A673 (cell line): ENCODE measurements at regions not wholly inside any gene's neighbourhood (a gene's known extent, or its start where the extent isn't known, plus 50 kb on each side); places are given as distances from the start of the nearest gene placed in this dataset.

Experiments
- BruUV-seq: library from RNA; stranded (reverse); fragments of 400-500 nt; replicated peaks from 2 replicates; lab custom pipeline; 2021; lab: Mats Ljungman, UMichigan
- CTCF ChIA-PET: fragments of 300-600 bp; sonication (Branson Sonifier 250); formaldehyde crosslinking; loops from one replicate; lab custom pipeline; 2022; ENCODE audit warnings: antibody characterized with exemption; lab: Charles Lee
- POLR2A ChIA-PET: fragments of 300-600 bp; sonication (Branson Sonifier 250); formaldehyde crosslinking; loops from one replicate; lab custom pipeline; 2022; ENCODE audit warnings: antibody characterized with exemption; ENCODE audit not compliant: low non-redundant PET; lab: Charles Lee
- DNase-seq: peaks from one replicate; pipeline ENCODE4 v3.0.0-alpha.2; 2015; ENCODE audit warnings: low spot score
- H3K27ac ChIP-seq: fragments of 200-600 bp; sonication (generic); 2 replicates; pipeline ENCODE4 v1.5.1; 2016; ENCODE audit warnings: mixed run types, low read depth, mild to moderate bottlenecking, mixed read lengths, antibody characterized with exemption, low read length; ENCODE audit not compliant: poor library complexity, severe bottlenecking
- H3K27me3 ChIP-seq: fragments of 200-600 bp; sonication (generic); replicated peaks from 2 replicates; pipeline ENCODE4 v1.6.1; 2017; ENCODE audit warnings: mixed run types, low read depth, mild to moderate bottlenecking, mixed read lengths, antibody characterized with exemption, low read length; ENCODE audit not compliant: insufficient read depth, poor library complexity
- H3K36me3 ChIP-seq: fragments of 200-600 bp; sonication (generic); 2 replicates; pipeline ENCODE4 v1.6.1; 2016; ENCODE audit warnings: mixed run types, mild to moderate bottlenecking, mixed read lengths, antibody characterized with exemption, low read length; ENCODE audit not compliant: insufficient read depth, poor library complexity, severe bottlenecking
- H3K4me1 ChIP-seq: fragments of 200-600 bp; sonication (generic); 2 replicates; pipeline ENCODE4 v1.6.1; 2017; ENCODE audit warnings: mixed run types, mild to moderate bottlenecking, mixed read lengths, antibody characterized with exemption, low read length; ENCODE audit not compliant: insufficient read depth, poor library complexity, severe bottlenecking
- H3K4me3 ChIP-seq: fragments of 200-600 bp; sonication (generic); 2 replicates; pipeline ENCODE4 v1.5.1; 2016; ENCODE audit warnings: low read depth, mixed run types, mild to moderate bottlenecking, mixed read lengths, low read length; ENCODE audit not compliant: poor library complexity, severe bottlenecking
- H3K9me3 ChIP-seq: fragments of 200-600 bp; sonication (generic); 2 replicates; pipeline ENCODE4 v1.6.1; 2016; ENCODE audit warnings: mixed run types, low read depth, mild to moderate bottlenecking, mixed read lengths, antibody characterized with exemption, low read length; ENCODE audit not compliant: poor library complexity, severe bottlenecking
- EZH2 ChIP-seq: fragments of 200-600 bp; sonication (generic); IDR thresholded peaks from 2 replicates; pipeline ENCODE4 v1.6.1; 2017; ENCODE audit warnings: borderline replicate concordance, low read depth, mild to moderate bottlenecking, mixed read lengths, antibody characterized with exemption, low read length; ENCODE audit not compliant: poor library complexity, severe bottlenecking
- intact Hi-C: fragments of 100-400 bp; cut with micrococcal nuclease; formaldehyde crosslinking; loops from one replicate; pipeline ENCODE4 v1.10.0; 2022; ENCODE audit not compliant: unreplicated experiment
- TF ChIP-seq, protein P1 (sequence below): fragments of 300-800, 200-600 bp; sonication (generic); conservative IDR thresholded peaks from 2 replicates; pipeline ENCODE4 v1.5.1; 2017; ENCODE audit warnings: low read depth, mild to moderate bottlenecking, antibody characterized with exemption, low read length, moderate library complexity, mixed read lengths

GRCh38 chr9:80569236-80569635 is 997.5 kb downstream of the TLE4 start:
- no TSS peak for BruUV-seq
- POLR2A ChIA-PET: no interaction called here
- CTCF ChIA-PET: no interaction called here

GRCh38 chr9:80561526-80561925 is 989.8 kb downstream of the TLE4 start:
- Histone ChIP-seq H3K9me3 (no peaks in the 10 kb centered on the region), H3K36me3 (no peaks in the 10 kb centered on the region), H3K27me3 (no peaks in the 10 kb centered on the region), H3K4me1 (peaks cover 2% of the 10 kb centered on the region), H3K4me3 (no peak overlapping the region), H3K27ac (no peak overlapping the region)
- ChIA-PET POLR2A (no interaction called here), CTCF (no interaction called here)
- BruUV-seq: no TSS peak
- no peak for TF ChIP-seq EZH2
- TF ChIP-seq, protein P1, sequence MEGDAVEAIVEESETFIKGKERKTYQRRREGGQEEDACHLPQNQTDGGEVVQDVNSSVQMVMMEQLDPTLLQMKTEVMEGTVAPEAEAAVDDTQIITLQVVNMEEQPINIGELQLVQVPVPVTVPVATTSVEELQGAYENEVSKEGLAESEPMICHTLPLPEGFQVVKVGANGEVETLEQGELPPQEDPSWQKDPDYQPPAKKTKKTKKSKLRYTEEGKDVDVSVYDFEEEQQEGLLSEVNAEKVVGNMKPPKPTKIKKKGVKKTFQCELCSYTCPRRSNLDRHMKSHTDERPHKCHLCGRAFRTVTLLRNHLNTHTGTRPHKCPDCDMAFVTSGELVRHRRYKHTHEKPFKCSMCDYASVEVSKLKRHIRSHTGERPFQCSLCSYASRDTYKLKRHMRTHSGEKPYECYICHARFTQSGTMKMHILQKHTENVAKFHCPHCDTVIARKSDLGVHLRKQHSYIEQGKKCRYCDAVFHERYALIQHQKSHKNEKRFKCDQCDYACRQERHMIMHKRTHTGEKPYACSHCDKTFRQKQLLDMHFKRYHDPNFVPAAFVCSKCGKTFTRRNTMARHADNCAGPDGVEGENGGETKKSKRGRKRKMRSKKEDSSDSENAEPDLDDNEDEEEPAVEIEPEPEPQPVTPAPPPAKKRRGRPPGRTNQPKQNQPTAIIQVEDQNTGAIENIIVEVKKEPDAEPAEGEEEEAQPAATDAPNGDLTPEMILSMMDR: no peak
- DNase-seq: no peak
- intact Hi-C loops: no loop called here

More at GRCh38 chr9:80569236-80569635, 997.5 kb downstream of the TLE4 start:
- Histone ChIP-seq H3K9me3 (peaks cover 8% of the 10 kb centered on the region), H3K4me3 (no peak overlapping the region), H3K4me1 (no peaks in the 10 kb centered on the region), H3K27ac (no peak overlapping the region), H3K36me3 (no peaks in the 10 kb centered on the region), H3K27me3 (no peaks in the 10 kb centered on the region)
- TF ChIP-seq, protein P1: no peak
- TF ChIP-seq EZH2: no peak
- DNase-seq: no peak
- intact Hi-C loops: no loop called here

DNA sequence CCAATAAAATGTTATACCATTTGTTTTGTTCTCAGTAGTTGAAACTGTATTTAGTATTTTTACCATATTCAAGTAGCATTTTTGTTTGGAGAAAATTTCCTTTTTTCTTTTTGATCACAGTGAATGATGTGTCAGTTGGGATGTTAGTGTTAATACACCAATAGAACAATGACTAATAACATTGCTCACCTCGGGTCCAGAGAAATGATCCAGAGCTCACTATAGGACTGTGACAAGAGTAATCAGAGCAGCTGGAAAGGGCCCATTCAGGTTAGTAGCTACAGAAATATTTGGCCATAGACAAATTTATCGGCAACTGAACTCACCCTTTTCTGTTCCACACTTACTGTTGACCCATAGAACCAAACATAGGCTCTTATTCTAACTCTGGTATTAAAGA is 989.2 kb downstream of the TLE4 start:
- BruUV-seq: no TSS peak
- H3K9me3 ChIP-seq: no peaks in the 10 kb centered on the region
- intact Hi-C loops: no loop called here
- CTCF ChIA-PET: no interaction called here
- POLR2A ChIA-PET: no interaction called here
- no peak overlapping the region for H3K27ac ChIP-seq
- TF ChIP-seq EZH2: no peak
- TF ChIP-seq, protein P1: no peak
- H3K27me3 ChIP-seq: no peaks in the 10 kb centered on the region
- peaks cover 6% of the 10 kb centered on the region for H3K4me1 ChIP-seq
- DNase-seq: no peak
- no peaks in the 10 kb centered on the region for H3K36me3 ChIP-seq
- H3K4me3 ChIP-seq: no peak overlapping the region
